Mucosa of descending colon (tissue), 3 donors: ENCODE measurements at regions not wholly inside any gene's neighbourhood (a gene's known extent, or its start where the extent isn't known, plus 50 kb on each side); places are given as distances from the start of the nearest gene placed in this dataset.

Source experiments
- ATAC-seq: fragments of 200-7000 bp; cut with Tn5 transposase; one replicate; pipeline ENCODE4 v1.9.1; 2020; ENCODE audit warnings: mild to moderate bottlenecking, moderate library complexity
- DNase-seq, 3 donors: peaks; one replicate each; pipeline ENCODE4 v3.0.0-alpha.2; 2020
- H3K36me3 ChIP-seq: fragments of 200-600 bp; one replicate; pipeline ENCODE4 v1.8.0; 2021; ENCODE audit warnings: low read depth, mild to moderate bottlenecking
- H3K4me1 ChIP-seq: fragments of 200-600 bp; one replicate; pipeline ENCODE4 v1.8.0; 2021; ENCODE audit warnings: low read depth, mild to moderate bottlenecking
- H3K4me3 ChIP-seq: fragments of 200-600 bp; one replicate; pipeline ENCODE4 v1.8.0; 2021; ENCODE audit warnings: mild to moderate bottlenecking
- H3K9me3 ChIP-seq: fragments of 200-600 bp; one replicate; pipeline ENCODE4 v1.8.0; 2021; ENCODE audit warnings: mild to moderate bottlenecking
- intact Hi-C, 2 donors: fragments of 100-400 bp; cut with DNase I in 1 of 2; cut with micrococcal nuclease in 1 of 2; formaldehyde crosslinking; loops; one replicate each; pipeline versions ENCODE4 v1.11.0 to v1.11.1; 2022; cut with DNase I, micrococcal nuclease
- TF ChIP-seq, protein P1 (sequence below): fragments of 200-600 bp; IDR thresholded peaks from one replicate; pipeline ENCODE4 v1.8.0; 2022; ENCODE audit warnings: antibody characterized with exemption, mild to moderate bottlenecking
- donor health status: DM: no; HTN: no; CAD: no; lungs with moderate emphysema.
- donor health status: DM: no; HTN: no; CAD: no.
- donor health status: DM: no; HTN: yes; CAD: no.

DNA sequence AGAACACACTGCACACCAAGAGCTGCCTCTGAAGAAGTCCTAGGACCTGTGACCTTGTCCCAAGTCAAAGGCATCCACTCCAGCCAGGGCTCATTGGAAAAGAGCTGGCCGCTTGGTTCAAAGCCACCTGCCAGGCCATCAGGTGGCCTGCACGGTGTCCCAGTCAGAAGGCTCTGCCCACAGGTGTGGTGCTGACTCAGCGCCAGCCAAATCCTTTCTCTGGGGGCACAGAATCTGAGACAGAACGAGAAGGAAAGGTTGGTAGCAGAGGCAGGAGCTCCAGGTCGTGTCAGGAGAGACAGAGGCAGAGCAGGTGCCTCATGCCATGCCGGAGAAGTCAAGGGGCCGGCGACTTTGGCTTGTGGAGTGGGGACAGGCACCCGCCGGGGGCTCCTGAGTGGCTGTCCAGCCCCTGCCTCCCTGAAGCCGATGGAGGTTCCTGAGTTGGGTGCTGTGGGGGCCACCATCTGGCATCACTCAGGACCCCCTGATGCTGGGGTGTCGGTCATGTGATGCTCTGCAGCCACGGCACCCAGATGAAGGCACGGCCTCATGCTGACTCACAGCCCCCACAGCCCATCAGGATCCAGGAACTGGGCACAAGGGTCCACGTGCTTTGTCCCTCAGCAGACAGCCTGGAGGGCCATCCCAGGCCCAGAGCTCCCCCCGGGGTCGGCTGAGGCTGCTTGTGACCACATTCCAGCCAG lies 128.1 kb upstream of the FOXF1 start:
- intact Hi-C loops = no loop called here
- DNase-seq (no peak), ATAC-seq (no peak)
- H3K4me1 ChIP-seq = no peaks in the 10 kb centered on the region
- no peaks in the 10 kb centered on the region for H3K36me3 ChIP-seq
- TF ChIP-seq, protein P1, sequence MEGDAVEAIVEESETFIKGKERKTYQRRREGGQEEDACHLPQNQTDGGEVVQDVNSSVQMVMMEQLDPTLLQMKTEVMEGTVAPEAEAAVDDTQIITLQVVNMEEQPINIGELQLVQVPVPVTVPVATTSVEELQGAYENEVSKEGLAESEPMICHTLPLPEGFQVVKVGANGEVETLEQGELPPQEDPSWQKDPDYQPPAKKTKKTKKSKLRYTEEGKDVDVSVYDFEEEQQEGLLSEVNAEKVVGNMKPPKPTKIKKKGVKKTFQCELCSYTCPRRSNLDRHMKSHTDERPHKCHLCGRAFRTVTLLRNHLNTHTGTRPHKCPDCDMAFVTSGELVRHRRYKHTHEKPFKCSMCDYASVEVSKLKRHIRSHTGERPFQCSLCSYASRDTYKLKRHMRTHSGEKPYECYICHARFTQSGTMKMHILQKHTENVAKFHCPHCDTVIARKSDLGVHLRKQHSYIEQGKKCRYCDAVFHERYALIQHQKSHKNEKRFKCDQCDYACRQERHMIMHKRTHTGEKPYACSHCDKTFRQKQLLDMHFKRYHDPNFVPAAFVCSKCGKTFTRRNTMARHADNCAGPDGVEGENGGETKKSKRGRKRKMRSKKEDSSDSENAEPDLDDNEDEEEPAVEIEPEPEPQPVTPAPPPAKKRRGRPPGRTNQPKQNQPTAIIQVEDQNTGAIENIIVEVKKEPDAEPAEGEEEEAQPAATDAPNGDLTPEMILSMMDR = no peak
- H3K4me3 ChIP-seq = no peak overlapping the region
- no peaks in the 10 kb centered on the region for H3K9me3 ChIP-seq

GRCh38 chr16:86382774-86383407 lies 127.4 kb upstream of the FOXF1 start:
- DNase-seq (no peak), ATAC-seq (no peak)
- Histone ChIP-seq H3K36me3 (no peaks in the 10 kb centered on the region), H3K9me3 (no peaks in the 10 kb centered on the region), H3K4me1 (no peaks in the 10 kb centered on the region), H3K4me3 (no peak overlapping the region)
- TF ChIP-seq, protein P1 = no peak
- intact Hi-C loops = no loop called here

GRCh38 chr16:86383488-86384262 lies 126.7 kb upstream of the FOXF1 start:
- H3K36me3 ChIP-seq = no peaks in the 10 kb centered on the region
- no peaks in the 10 kb centered on the region for H3K4me1 ChIP-seq
- ATAC-seq = peak; percentile 52
- TF ChIP-seq, protein P1 = no peak
- no peaks in the 10 kb centered on the region for H3K9me3 ChIP-seq
- intact Hi-C loops = no loop called here
- DNase-seq = peak in 1 of 3 donors; percentile 28
- H3K4me3 ChIP-seq = no peak overlapping the region

- Histone ChIP-seq H3K36me3 (no peaks in the 10 kb centered on the region), H3K4me3 (no peak overlapping the region), H3K9me3 (no peaks in the 10 kb centered on the region), H3K4me1 (no peaks in the 10 kb centered on the region)
- intact Hi-C loops = no loop called here
- DNase-seq (no peak), ATAC-seq (no peak)
- TF ChIP-seq, protein P1 = no peak
Measured at GRCh38 chr16:86384263-86384649, 126.1 kb upstream of the FOXF1 start.

- ATAC-seq (no peak), DNase-seq (no peak)
- Histone ChIP-seq H3K9me3 (no peaks in the 10 kb centered on the region), H3K4me1 (no peaks in the 10 kb centered on the region), H3K4me3 (no peak overlapping the region), H3K36me3 (no peaks in the 10 kb centered on the region)
- intact Hi-C loops = no loop called here
- TF ChIP-seq, protein P1 = no peak
Measured at GRCh38 chr16:86384980-86385379, 125.3 kb upstream of the FOXF1 start.
